H1 (cell line): ENCODE measurements at regions not wholly inside any gene's neighbourhood (a gene's known extent, or its start where the extent isn't known, plus 50 kb on each side); places are given as distances from the start of the nearest gene placed in this dataset.

Experiments
- CHD7 ChIP-seq: fragments of 300-600 bp; sonication (generic); IDR thresholded peaks from 2 replicates; pipeline ENCODE4 v1.7.1; 2012; ENCODE audit warnings: low read length, moderate library complexity, mild to moderate bottlenecking, inconsistent platforms; ENCODE audit not compliant: insufficient replicate concordance

- no peak for TF ChIP-seq CHD7
These were observed 348.4 kb upstream of the KLHL29 start (continued) for GRCh38 chr2:23036629-23037028.
